ENCODE measurements at regions not wholly inside any gene's neighbourhood (a gene's known extent, or its start where the extent isn't known, plus 50 kb on each side); places are given as distances from the start of the nearest gene placed in this dataset.

DNA sequence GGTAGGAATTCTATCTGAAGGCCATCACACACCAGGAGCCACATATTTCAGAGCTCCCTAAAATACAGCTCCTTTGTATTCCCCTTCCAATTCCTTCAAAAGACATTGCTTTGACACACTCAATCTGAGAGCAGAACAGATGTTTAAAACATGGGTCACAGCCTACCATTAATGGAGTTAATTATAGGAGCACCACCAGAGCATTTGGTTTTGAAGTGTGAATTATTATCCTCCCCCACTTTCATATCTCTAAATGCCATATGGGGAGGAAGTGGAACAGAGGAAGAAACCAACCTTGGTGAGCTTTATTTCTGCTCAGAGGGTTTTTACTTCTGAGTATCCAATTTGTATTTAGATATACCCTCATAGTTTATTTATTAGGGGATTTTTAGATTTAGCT, 50.7 kb upstream of the TNFRSF21 start:
- DNase-seq, result no peak

DNA sequence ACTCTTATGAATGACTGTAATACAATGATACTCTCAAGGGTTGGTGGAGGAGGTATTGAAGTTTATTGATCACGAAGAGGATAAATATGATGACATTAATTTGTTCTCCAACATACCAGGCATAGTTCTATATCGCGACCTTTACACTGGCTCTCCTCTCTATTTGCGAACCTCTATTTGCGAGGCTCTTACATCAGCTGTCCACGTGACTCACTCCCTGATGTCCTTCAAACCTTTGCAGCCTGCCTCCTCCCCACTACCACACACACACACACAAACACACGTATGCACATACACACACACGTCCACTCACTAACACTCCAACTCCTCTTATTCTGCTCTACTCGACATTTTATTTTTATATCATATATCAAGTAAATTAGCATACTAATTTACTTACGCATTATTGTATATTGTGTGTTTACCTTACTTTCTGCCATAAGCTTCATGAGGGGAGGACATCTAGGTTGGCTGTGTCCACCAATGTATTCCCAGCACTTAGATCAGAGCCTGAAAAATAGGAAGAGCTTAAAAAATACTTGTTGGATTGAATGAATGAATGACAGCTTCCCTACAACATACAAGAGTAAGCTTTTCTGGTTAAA, 53.3 kb upstream of the TNFRSF21 start:
- DNase-seq, result no peak

DNA sequence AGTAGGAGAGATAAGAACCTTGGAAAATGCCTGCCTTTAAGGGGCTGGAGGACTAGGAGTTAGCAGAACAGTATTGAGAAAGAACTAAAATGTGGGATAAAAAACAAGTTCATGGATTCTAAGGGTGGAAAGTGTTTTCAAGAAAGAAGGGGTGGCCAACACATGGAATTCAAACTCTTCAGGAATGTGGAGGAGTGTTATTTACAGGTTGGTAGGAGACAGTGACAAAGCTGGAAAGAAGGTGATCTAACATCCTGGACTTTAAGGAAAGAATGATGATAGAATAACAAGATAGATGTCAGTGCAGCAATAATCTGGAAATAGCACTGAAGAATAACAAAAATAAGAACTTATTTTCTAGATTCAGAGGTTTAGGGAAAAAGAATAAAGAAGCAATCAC, 54.0 kb upstream of the TNFRSF21 start:
- DNase-seq, result no peak

DNA sequence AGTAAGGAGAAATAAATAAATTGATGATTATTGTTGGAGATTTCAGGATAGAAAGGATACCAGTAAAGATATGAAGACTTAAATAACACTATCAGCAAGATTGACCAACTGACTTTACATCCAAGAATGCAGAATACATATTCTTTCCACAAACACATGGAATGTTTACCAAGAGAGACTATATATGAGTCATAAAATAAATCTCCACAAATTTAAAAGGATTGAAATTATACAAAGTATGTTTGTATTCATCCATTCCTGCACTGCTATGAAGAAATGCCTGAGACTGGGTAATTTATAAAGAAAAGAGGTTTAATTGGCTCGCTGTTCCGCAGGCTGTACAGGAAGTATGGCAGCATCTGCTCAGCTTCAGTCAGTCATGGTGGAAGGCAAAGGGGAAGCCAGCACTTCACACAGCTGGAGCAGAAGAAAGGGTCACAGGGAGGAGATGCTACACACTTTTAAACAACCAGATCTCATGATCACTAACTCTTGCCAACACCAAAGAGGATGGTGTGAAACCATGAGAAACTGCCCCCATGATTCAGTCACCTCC, 56.7 kb upstream of the TNFRSF21 start:
- DNase-seq, result no peak

DNA sequence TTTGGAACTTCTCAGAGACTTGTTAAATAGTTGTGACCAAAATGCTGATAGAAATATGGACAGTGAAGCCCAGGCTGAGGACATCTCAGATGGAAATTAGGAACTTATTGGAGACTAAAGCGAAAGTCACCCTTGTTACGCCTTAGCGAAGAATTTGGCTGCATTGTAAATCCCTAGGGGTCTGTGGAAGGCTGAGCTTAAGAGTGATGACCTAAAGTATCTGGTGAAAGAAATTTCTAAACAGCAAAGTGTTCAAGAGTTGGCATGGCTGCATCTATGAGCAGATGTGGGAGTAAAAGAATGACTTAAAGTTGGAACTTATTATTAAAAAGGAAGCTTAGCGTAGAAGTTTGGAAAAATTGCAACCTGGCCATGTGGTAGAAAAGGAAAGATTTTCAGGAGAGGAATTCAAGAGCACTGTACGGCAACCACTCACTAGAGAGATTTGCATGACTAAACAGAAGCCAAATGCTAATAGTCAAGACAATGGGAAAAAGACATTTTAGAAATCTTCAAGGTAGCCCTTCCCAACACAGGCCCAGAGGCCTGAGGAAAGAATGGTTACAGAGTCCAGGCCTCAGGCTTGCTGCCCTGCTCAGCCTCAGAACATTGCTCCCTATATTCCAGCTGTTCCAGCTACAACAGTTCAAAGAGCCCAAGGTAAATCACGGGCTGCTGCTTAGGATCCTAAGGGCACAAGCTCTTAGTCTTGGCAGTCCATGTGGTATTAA, 61.6 kb upstream of the TNFRSF21 start:
- DNase-seq, result no peak

DNA sequence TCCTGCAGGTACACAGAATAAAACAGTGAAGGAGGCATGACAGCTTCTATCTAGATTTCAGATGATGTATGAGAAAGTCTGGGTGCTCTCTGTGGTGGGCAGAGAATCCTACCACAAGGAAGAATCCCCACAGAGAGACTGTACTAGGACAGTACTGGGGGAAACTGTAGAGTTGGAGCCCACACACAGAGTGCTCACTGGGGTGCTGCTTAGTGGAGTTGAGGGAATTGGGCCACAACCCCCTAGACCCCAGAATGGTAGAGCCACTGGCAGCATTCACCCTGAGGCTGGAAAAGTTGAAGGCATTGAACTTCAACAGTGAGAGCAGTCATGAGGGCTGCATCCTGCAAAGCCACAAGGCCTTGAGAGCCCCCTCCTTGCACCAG, 62.2 kb upstream of the TNFRSF21 start:
- DNase-seq, result no peak

GRCh38 chr6:47372318-47372717, 62.6 kb upstream of the TNFRSF21 start:
- no peak for DNase-seq

- DNase-seq, result no peak
These were observed 65.7 kb upstream of the TNFRSF21 start for GRCh38 chr6:47375426-47375825.

DNA sequence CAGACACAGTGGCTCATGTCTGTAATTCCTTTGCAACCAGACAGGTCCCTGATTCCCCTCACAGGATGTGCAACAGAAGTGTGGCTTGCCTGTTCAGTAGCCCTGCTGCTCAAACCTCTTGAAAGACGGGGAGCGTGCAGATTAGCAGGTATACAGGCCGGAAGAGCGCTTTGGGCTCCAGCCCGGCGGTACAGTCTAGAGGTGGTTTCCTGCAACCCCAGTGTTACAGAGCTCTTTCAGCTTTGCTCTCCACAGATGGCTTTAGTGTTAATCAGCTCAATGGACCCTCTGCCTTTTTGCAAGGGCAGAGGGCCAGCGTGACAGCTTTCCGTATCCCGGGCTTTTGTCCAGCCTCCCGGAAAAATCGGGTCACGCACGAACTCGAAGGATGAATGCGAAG, 67.2 kb upstream of the TNFRSF21 start:
- DNase-seq, result no peak

- DNase-seq, result no peak
These were observed 68.3 kb upstream of the TNFRSF21 start for GRCh38 chr6:47377971-47378370.

DNA sequence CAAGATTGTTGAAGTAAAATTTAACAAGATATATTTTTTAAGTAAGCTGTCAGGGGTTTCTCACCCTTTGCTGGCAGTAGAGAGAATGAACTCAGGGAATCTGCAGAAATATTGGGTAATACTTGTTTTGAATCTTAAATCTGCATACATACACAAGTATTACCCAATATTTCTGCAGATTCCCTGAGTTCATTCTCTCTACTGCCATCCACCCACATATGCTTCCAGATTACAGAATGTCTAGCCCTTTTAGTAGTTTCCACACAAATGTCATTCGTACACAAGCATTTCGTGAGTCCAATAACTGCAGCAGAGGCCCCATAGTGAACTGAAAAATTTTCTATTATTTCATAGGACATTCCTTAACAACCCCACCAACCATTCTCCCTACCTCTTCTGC, 69.6 kb upstream of the TNFRSF21 start:
- no peak for DNase-seq

DNA sequence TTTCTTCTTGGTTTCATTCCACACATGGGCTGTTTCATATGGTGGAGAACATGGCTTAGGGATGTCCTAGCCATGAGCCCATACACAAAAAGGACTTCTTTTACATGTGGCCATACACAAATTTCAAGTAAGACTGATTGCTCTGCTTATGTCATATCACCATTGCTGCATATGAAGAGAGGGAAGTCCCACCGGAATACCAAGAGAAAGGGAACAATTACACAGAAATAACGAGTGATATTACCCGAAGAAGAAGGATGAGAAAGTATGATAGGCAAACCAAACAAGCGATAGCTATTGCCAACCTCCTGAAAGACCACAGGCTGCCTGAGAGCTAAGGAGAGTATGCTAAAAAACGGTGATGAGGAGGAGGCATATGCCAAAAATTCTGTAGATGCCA, 70.5 kb upstream of the TNFRSF21 start:
- DNase-seq, result no peak

DNA sequence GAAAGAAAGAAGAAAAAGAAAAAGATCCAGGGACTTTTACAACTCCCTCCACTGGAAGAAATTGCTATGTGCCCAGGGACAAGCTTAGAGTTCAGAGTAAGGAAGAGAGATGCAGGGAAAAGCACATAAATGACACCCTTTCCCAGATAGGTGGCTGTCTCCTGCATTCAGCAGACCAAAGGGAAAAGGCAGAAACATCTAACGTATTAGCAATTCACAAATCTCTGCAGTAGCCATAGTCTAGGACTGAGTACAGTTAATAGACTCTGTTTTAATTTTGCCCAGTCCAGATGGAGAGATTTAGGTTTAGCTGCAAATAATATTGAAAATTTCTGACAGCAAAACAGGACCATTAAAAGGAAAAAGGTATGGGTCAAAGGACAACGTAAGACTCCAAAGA, 71.3 kb upstream of the TNFRSF21 start:
- DNase-seq, result no peak

- no peak for DNase-seq
These were observed 73.7 kb upstream of the TNFRSF21 start for GRCh38 chr6:47383360-47383759.

GRCh38 chr6:47391675-47392074, 82.0 kb upstream of the TNFRSF21 start:
- no peak for DNase-seq

GRCh38 chr6:47392251-47392650, 82.5 kb upstream of the TNFRSF21 start:
- no peak for DNase-seq

DNA sequence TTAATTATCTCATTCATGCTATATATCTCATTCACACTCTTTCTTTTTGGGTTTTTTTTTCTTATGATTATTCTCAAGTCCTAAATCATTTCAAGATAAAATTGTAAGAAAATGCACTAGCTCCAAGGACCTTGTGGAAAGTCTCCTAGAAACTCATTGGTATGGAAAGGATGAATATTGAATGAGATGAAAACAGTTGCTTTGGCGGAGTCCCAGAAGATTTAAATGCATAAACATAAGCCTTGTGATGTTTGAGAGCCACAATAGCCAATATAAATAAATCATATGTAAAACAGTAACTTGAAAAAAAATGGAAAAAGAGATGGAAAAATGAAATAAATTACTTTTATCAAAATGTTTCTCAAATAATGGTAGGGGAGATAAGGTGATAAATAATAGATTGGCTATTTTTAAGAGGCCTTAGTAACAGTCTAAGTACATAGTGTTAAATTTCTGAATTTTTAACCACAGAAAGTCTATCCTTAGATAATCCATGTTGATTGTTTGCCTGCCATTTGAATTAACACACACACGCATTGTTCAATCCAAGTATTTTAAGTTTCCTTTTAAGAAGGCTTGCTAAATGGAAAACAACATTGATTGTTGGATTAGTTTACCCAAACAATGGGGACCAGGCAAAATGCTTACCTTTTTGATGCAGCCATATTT, 81.1 kb upstream of the CD2AP start:
- DNase-seq, result no peak

GRCh38 chr6:47400581-47400980, 77.0 kb upstream of the CD2AP start:
- no peak for DNase-seq

DNA sequence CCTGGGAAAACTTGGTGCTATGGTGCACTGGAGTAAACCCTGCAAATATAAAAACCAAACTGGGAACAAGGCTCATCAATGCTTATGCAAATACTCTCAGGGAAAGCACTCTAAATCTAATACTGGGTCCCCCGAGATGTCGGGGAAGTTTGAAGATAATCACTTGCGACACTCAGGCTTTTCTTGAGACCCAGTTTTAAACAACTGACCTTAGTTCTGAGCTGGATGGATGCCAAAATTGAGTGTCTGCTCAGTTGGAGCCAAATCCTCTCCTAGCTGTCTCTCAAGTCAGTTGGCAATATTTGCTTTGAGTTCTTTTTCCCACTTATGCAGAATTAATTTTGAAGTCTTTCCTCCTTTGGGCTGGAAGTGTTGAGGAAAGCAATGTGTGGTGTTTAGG, 75.5 kb upstream of the CD2AP start:
- DNase-seq, result no peak

- no peak for DNase-seq
These were observed 74.5 kb upstream of the CD2AP start for GRCh38 chr6:47403056-47403455.

DNA sequence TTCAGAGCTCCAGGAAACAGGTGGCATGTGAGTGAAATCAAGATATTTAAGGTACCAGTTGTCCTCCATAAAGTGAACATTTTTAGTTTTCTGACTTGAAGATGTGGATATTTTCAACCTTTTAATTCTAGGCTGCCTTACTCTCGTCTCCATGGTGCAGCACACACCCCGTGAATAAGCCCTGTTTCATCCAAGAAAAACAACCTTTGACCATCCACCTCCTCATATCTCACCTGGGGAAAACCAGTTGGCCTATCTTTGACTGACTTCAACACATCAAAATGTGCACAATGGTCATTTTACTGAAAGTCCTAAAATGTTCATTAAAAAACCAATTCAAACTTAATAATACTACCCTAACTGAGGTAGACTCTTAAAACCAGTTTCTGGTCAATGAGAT, 73.8 kb upstream of the CD2AP start:
- no peak for DNase-seq

DNA sequence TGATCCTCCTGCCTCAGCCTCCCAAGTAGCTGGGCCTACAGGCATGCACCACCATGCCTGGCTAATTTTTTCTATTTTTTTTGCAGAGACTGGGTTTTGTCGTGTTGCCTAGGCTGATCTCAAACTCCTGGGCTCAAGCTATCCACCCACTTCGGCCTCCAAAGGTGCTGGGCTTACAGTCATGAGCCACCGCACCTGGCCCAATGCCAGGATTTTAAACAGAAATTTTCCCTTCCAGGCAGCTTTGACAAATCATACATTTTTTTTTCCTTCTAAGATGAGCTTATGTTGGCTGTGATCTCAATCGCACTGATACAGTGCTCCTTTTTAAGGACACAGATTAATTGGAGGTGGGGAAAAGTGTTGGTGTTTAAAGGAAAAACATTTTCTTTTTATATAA, 73.2 kb upstream of the CD2AP start:
- DNase-seq, result no peak

- DNase-seq, result no peak
These were observed 72.3 kb upstream of the CD2AP start for GRCh38 chr6:47405273-47405672.

Measured in NCI-H774 (cell line).